ENCODE measurements at regions not wholly inside any gene's neighbourhood (a gene's known extent, or its start where the extent isn't known, plus 50 kb on each side); places are given as distances from the start of the nearest gene placed in this dataset.
"Not testable (repeated sequence)": the region's sequence is repeated elsewhere in the genome, so short reads cannot be mapped to it uniquely, and the experiment has no call there.

DNA sequence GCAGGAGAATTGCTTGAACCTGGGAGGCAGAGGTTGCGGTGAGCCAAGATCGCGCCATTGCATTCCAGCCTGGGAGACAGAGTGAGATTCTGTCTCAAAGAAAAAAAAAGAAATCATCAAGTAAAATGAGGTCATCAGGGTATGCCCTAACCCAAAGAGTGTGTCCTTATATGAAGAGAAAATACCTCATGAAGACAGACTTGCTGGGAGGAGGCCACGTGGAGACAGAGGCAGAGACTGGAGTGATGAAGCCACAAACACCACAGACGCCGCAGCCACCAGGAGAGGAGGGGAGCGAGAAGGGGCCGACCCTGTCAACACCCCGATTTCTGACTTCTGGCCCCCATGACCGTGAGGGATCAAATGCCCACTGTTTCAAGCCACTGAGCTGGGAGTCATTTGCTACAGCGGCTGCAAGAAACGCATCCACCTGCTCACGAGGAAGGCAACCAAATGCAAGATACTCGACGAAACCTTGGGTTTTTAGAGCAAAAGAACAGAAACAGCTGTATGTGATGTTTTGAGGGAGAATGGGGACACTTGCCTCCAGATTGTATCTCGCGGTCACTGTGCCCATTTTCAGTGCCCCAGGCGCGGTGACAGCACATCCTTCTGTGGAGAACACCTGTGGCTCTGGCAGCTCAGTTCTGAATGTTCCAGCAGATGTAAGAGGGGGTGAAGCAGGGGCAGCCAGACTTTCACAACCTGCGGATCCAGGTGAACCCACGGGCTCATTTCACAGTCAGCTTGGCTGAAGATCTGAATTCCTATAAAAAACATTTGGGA is 1317.2 kb downstream of the TBC1D22A start:
- FAIRE-seq = no peak

DNA sequence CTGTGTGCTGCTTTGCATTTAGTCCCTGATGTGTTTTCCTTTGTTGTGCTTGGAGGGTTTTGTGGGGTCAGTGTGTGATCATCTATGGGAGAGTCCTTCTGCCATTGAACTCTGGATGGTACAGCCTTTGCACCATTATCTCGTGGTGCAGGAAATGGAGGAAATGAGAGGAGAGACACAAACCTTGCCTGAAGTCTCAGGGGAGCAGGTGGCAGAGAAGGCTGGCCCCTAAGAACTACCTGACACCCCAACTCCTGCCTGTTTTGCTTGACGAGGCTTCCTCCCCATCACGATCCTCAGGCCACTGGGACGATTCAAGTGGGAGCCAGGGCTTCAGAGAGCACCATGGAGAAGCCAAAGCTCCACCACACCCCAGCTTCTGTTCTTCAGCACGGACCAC is 1316.4 kb downstream of the TBC1D22A start:
- no peak for FAIRE-seq

DNA sequence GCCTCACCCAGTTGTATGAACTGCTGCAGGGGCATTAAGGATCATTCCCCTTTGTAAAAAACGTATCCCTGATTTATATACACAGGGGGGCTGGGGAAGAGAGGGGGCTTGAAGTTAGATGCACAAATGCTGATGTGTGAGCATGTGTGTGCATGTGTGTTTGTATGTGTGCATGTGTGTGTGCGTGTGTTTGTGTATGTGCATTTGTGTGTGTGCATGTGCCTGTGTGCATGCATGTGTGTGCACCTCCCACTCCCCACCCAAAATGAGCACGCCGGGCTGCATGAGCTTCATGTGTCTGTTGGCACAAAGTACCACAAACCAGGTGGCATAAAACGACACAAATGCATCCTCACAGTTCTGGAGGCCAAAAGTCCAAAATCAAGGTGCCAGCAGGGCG is 1315.2 kb downstream of the TBC1D22A start:
- no peak for FAIRE-seq

DNA sequence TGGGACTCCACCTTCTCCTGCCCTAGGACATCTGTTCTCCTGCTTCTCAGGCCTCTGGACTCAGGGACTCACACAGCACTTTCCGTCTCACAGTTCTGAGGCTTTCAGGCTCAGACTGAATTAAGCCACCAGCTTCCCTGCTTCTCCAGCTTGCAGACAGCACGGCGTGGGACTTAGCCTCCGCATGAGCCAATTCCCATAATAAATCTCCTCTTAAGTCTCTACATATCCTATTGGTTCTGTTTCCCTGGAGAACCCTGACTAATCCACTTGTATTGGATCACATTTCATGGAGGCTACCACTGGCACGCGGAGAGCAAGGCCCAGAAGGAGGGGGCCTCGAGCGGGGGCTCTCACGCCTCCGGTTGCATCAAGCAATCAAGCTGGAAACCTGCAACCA is 1313.6 kb downstream of the TBC1D22A start:
- no peak for FAIRE-seq

DNA sequence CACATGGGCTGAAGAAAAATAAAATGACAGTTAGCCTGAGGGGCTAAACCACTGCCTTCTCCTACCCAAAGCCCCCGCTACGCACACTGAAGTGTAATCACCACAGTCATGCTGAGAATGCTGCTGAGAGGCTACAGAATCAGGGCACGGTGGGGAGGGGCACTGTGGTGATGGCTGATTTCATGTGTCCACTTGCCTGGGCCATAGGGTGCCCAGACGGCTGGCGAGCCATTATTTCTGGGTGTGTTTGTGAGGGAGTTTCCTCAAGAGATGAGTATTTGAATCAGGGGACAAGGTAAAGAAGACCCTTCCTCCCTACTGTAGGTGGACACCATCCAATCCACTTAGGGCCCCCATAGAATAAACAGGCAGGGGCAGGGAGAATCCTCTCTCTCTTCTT is 1313.2 kb downstream of the TBC1D22A start:
- no peak for FAIRE-seq

DNA sequence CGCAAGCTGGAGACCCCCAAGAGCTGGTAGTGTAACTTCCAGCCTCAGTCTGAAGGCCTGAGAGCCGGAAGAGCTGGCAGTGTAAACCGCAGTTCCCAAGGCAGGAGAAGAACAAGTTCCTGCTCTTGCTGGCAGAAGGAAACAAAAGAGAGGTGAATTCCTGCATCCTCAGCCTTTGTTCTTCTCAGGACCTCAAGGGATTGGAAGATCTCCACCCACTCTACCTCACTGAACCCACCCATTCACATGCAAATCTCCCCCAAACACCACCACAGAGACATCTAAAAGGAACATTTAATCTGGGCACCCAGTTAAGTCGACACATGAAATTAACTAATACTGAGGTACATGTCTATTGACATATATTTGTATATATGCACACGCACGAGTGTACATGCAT is 1310.3 kb downstream of the TBC1D22A start:
- no peak for FAIRE-seq

DNA sequence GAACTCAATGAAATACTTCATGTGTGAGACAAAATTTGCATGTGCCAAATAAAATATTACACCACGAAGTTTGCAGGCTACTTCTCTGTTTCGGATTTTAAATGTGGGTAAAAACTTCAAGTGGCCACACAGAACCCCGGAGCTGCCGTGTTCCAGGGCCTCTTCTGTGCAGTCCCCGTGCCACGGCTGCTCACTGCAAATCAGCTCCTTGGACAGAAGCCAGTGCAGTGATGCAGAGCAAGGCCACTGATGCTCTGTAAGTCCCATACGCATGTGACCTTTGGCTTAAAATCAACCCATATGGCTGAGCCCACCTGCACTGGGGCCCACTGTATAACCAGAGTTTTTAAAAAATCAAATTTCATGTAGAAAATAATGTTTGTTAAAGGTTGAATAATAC is 1309.4 kb downstream of the TBC1D22A start:
- FAIRE-seq = no peak

DNA sequence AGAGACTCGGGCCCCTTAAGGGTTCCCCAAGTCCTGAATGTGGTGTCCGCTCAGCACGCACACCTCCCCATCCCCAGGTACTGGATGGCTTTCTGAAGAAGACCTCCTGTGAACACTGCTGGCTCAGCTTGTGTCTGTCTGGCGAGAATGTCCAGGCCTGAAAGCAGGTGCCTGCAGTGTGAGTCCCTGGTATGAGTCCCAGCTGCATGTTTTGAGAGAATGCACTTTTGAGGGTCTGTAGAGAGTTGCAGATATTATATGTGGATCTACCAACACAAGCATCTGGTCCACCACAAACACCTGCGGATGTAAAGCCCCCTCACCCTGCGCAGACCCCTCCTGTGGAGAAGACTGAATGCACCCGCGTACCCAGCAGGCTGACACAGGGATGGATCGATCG is 1308.9 kb downstream of the TBC1D22A start:
- no peak for FAIRE-seq

DNA sequence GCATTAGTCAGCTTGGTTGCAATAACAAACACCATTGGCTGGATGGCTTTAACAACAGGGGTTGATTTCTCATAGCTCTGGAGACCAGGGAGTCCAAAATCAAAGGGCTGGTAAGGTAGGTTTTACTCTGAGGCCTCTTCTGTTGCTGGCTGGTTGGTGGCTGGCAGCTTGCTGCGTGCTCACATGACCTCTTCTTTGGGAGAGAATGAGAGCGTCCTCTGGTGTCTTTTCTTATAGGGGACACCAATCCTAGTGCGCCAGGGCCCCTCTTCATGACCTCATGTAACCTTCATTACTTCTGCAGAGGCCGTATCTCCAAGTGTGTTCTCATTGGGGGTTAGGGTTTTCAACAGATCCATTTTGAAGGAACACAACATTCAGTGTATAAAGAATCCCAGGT is 1308.3 kb downstream of the TBC1D22A start:
- FAIRE-seq = no peak

DNA sequence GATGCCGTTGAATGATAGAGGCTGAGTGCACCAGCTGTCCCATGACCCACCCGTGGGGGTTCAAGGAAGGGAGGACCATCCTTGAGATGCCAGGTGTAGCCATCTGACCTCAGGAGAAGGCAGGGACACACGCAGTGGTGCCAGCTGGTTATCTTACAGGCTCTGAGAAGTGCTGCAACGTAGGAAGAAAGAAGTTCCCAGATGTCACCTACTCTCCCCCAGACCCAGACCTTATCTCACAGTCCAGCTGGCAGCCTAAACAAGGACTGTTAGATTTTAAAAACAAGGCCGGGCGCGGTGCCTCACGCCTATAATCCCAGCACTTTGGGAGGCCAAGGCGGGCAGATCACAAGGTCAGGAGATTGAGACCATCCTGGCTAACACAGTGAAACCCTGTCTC is 1307.6 kb downstream of the TBC1D22A start:
- FAIRE-seq = no peak

DNA sequence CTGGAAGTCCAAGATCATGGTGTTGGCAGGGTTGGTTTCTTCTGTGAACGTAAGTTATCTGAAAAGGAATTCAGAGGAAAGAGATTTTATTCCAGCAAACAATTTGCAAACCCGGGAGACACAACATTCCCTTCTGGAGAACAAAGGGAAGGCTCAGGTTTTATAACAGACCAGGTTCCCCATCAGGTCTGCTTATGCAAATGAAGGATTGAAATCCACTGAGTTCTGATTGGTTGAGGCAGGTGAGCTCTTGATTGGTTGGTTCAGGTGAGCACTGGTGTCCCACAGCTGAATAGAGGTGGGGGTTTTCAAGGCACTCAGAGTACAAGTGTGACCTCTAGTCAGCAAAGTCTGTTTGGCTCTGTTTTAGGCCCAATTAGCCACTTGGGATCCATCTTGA is 1306.8 kb downstream of the TBC1D22A start:
- no peak for FAIRE-seq

DNA sequence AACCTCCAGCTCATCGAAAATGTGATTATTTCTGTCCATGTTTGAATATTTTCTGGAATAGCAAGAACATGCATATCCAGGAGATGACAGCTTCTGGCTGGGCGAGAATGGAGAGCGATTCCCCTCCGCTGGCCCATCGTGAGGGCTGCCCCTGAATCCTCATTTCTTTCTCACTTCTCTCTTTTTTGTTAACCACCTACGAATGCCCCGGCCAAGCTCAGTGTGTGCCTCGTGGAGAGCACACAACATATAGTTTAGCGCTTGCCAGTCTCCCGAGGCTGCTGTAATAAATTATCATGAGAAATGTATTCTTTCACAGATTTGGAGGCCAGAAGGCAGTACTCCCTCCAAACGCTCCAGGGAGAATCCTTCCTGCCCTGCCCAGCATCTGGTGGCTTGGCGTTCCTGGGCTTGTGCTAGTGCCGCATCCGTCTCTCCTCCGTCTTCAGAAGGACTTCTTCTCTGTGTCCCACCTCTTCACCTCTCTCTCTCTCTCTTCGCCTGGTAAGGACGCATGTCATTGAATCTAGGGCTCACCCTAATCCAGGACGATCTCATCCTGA is 1306.0 kb downstream of the TBC1D22A start:
- no peak for FAIRE-seq

DNA sequence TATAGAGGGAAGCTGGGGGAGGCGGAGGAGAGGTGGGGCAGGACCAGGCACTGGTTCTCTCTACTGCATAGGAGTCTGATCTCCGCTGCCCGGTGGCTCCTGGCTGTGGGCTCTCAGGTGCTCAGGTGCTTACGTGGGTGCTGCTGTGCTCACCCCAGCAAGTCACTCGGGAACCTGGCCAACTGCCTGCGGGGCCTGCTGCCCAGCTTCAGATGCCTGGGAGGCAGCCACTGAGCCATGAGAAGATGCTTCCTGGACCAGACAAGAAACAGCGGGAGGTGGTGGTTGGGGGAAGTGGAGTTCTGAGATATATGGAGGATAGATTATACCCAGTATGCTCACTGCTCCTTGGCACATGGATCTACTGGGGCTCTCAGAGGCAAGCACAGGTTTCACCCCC is 1303.4 kb downstream of the TBC1D22A start:
- FAIRE-seq = no peak

DNA sequence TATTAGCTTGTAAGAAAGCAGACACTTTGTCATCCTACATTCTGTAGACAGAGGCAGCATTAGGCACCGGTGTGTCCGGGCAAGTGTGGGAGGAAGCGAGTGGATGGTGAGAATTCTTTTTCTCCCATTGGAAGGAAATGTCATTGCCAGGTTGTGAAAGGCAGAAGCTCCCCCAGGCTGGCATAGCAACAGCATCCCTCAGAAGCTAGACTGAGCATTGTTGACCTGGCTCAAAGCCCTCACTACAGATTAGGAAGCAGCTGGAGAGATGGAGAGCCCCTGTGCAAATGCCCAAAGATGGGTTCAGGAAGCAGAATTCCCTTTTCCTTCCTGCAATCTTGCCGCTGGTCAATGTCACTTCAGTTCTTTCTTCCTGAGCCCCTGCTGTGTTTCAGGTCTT is 1299.3 kb downstream of the TBC1D22A start:
- no peak for FAIRE-seq

DNA sequence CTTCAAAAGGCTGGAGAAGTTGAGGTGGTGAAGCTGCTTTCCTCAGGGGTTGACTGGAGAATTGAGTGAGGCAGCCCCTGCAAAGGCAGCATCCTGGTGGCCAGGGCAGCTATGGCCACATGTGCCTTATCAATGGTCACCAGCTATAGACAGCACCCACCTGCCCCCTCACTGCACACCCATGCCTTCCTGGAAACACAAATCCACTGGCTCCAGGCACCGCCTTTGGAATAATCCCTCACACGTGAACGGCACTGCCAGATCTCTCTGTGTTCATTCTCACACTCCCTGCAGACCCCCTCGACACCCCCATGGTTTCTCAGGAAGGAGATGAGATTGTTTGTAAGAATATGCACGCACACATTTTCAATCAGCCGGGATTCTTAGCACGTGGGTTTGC is 1297.8 kb downstream of the TBC1D22A start:
- FAIRE-seq = no peak

DNA sequence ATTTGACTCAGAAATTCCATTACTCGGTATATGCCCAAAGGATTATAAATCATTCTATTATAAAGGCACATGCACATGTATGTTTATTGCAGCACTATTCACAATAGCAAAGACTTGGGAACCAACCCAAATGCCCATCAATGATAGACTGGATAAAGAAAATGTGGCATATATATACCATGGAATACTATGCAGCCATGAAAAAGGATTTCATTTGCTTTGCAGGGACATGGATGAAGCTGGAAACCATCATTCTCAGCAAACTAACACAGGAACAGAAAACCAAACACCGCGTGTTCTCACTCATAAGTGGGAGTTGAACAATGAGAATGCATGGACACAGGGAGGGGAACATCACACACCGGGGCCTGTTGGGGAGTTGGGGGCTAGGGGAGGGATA is 1297.1 kb downstream of the TBC1D22A start:
- not testable (repeated sequence) for FAIRE-seq

DNA sequence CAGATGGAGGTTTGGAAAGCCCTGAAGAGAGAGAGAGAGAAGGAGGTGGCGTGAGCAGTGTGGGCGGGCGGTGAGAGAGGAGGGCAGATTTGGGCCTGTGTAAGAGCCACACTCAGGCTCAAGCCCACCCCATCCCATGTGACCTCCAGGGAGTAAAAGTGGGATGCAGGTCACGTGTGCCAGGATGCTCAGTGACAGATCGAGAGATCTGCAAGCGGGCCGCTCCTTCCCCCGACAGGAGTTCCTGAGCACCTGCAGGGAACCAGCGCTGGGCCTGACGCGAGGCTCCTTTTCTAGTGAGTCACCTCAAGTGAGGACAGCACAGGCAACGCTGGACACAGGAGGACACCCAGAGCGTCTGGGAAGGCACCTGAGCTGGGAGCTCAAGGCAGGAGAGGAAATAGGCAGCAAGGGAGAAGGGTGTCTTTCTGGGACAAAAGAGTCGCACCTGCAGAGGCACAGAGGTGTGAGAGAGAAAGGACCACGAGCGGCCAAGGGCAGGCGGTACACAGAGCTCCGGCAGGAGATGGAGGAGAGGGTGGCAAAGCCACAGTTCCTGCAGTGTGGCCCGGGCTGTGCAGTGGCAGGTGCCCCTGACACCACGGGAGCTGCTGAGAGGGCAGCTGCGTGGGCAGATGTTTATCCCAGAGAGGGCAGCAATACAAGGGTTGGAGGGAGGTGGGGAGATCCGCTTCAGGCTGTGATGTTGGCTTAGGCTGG is 1294.8 kb downstream of the TBC1D22A start:
- FAIRE-seq = no peak

DNA sequence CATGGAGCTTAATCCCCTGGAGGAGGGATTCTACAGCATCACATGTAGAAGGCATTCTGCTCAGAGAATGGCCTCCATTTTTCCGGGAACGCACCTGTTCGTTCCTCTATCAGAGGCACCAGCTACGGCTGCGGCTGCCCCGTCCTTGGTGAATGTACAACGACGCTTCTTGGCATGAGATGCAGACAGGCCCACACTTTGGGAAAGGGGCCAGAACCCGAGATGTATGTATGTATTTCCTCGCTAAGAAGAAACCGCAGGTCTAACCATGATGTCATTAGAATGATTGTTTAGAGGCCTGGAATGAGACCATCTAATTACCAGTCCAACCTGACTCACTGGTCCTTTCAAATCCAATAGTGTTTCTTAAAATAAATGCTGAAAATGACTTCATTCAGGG is 1293.4 kb downstream of the TBC1D22A start:
- FAIRE-seq = no peak

DNA sequence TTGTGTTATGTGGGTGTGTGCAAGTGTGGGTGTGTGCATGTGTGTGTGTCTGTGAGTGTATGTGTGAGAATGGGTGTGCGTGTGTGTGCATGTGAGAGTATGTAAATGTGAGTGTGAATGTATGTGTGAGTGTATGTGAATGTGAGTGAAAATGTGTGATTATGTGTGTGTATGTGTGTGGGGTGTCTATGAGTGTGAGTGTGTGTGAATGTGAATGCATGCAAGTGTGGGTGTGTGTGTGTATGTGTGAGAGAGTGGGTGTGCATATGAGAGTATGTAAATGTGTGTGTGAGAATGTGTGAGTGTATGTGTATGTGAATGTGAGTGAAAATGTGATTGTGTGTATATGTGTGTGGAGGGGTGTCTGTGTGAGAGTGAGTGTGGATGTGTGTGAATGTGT is 1292.7 kb downstream of the TBC1D22A start:
- FAIRE-seq = no peak

DNA sequence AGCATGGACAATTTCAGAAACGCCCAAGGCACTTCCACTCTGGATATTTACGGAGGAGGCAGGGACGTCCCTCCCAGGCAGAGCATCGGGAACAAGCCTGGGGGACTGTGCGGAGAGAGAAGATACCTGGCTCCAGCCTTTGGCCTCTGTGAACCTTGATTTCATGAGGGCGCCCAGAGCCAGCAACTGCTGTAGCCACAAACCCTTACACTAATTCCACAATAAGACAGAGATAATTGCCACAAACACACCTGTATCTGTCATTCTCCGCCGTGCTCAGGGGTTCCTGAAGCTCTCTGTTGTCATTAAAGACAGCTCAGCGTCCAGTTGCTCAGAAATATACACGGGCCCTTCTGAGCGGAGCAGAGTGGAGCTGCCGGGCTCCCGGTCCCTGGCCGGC is 1292.1 kb downstream of the TBC1D22A start:
- FAIRE-seq = no peak

DNA sequence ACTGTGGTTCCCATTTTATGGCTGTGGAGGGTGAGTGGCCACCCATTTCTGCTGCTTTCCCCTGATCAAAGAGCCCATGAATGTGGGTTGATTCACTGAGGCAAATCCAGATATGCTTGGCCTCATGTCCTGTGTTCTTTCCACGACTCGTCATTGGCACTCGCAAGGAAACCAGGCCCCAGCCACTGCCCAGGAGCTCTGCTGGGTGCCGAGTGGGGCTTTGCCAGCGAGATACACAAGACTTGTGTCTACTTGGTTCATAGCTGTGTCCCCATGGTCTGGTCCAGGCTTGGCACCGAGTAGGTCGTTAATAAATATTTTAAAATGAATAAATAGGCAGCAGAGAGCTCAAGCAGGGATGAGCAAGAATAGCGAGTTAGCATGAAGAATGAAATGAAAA is 1291.5 kb downstream of the TBC1D22A start:
- FAIRE-seq = no peak

DNA sequence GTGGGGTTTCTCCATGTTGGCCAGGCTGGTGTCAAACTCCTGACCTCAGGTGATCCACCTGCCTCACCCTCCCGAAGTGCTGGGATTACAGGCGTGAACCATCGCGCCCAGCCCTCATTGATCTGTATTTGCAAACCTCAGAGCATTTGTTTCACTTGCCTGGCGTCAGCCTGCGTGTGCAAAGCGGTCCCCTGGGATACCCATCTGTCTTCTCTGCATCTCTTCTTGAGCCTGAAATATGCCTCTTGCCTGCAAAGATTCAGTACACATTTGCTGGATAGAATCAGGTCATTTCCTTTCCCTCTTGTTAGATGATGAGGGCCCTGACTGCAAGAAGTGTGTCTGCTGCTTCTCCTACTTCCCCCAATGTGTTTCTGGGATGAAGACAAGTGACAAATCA is 1291.0 kb downstream of the TBC1D22A start:
- no peak for FAIRE-seq

DNA sequence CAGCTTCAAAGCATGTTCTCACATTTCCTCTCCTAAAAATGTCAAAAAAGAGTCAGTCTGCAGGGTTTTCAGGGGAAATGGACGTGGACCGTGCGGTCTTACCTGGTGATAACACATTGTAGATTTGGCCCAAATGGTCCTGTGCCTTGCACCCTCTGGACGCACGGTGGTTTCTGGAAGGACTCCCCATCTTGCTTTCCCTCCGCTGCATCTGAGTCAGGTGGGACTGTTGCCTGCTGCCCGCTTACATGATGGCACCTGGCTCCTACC is 1290.1 kb downstream of the TBC1D22A start:
- no peak for FAIRE-seq

DNA sequence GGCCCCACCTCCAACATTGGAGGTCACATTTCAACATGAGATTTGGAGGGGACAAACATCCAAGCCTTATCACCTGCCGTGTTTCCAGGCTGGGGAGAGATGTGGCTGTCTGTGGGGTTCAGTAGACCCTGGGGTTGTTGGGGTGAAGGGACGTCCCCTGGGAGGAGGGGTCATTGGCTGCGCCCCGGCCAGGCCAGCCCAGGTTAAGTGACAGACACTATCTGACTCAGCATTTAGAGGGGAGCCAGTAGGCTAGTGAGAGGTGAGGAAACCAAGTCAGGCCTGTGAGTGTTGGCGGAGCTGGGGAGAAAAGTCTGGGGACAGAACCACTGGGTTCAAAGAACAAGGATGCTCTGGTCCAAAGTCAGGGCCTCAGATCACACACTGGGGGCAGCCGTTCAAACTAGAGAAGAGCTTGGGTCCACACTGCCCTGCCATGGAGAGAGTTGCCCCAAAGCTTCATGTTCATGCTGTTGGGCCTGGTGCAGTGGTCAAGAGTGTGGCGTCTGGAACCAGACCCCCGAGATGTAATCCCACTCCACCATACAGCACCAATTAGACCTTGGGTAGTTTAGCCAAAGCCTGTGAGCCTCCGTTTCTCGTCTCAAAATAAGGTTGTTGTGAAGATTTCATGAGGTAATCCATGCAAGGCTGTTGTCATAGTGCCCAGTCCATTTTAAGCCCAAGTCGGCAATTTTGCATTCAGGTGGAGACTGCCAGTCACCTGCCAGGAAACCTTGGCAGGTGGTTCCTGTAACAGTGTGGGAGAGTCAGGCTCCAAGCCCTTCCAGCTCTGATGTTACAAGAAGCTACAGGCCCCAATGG is 1289.6 kb downstream of the TBC1D22A start:
- no peak for FAIRE-seq
